Kidney (tissue), 13 donors: ENCODE measurements at regions not wholly inside any gene's neighbourhood (a gene's known extent, or its start where the extent isn't known, plus 50 kb on each side); places are given as distances from the start of the nearest gene placed in this dataset.

Experiments used
- DNase-seq, 5 donors: peaks; one replicate each; pipeline ENCODE4 v3.0.0-alpha.2; 2013 to 2020
- FAIRE-seq: peaks from 2 replicates; lab custom pipeline; 2012; peaks lifted over from hg19 to GRCh38; lab: Jason Lieb, UNC
- H3K27ac ChIP-seq, 2 donors: one replicate each; pipeline ENCODE4 v1.7.0; 2013; ENCODE audit warnings: low read depth in 2 of 2, low read length in 2 of 2, inconsistent platforms in 1 of 2
- H3K27me3 ChIP-seq: one replicate; pipeline ENCODE4 v1.7.1; 2013; ENCODE audit warnings: low read length, inconsistent platforms; ENCODE audit not compliant: control insufficient read depth, insufficient read depth
- H3K36me3 ChIP-seq, 3 donors: one replicate each; pipeline versions ENCODE4 v1.7.0 to v1.7.1; 2013; ENCODE audit warnings: low read length in 3 of 3, control low read depth in 1 of 3, inconsistent platforms in 1 of 3; ENCODE audit not compliant: insufficient read depth in 3 of 3, control insufficient read depth in 2 of 3
- H3K4me1 ChIP-seq, 3 donors: one replicate each; pipeline versions ENCODE4 v1.7.0 to v1.7.1; 2013; ENCODE audit warnings: low read length in 3 of 3, inconsistent platforms in 1 of 3, low read depth in 1 of 3; ENCODE audit not compliant: control insufficient read depth in 2 of 3, insufficient read depth in 2 of 3
- H3K4me3 ChIP-seq, 3 donors: one replicate each; pipeline versions ENCODE4 v1.7.0 to v1.8.1; 2013; ENCODE audit warnings: low read length in 3 of 3, control low read depth in 1 of 3, inconsistent platforms in 1 of 3
- H3K9ac ChIP-seq, 3 donors: one replicate each; pipeline versions ENCODE4 v1.7.0 to v1.7.1; 2013; ENCODE audit warnings: low read length in 3 of 3, control low read depth in 1 of 3, inconsistent platforms in 1 of 3
- H3K9me3 ChIP-seq, 3 donors: one replicate each; pipeline versions ENCODE4 v1.7.0 to v1.7.1; 2013; ENCODE audit warnings: low read length in 3 of 3, control low read depth in 1 of 3, inconsistent platforms in 1 of 3; ENCODE audit not compliant: control insufficient read depth in 2 of 3, insufficient read depth in 1 of 3
- CTCF ChIP-seq: IDR thresholded peaks from 3 replicates; pipeline ENCODE4 v1.5.1; 2012; ENCODE audit warnings: mild to moderate bottlenecking, moderate library complexity, borderline replicate concordance; ENCODE audit not compliant: insufficient read depth; ENCODE audit errors: extremely low read depth
- intact Hi-C: fragments of 100-400 bp; cut with DNase I; formaldehyde crosslinking; loops from one replicate; pipeline ENCODE4 v1.11.1; 2022
- donor health status: control.
- donor health status: control.
- donor health status: control.
- donor health status: control.
- donor health status: control.
- donor health status: DM: yes; HTN: yes; CAD: no.
- donor health status: Normal renal cell carcinoma (clear cell type).

GRCh38 chr13:78227709-78228108 lies 309.1 kb upstream of the EDNRB start:
- intact Hi-C loops: no loop called here
- no peaks in the 10 kb centered on the region for H3K9me3 ChIP-seq
- no peaks in the 10 kb centered on the region for H3K27me3 ChIP-seq
- H3K9ac ChIP-seq: no peak overlapping the region
- H3K4me1 ChIP-seq: no peaks in the 10 kb centered on the region
- H3K36me3 ChIP-seq: no peaks in the 10 kb centered on the region
- FAIRE-seq (no peak), DNase-seq (no peak)
- H3K4me3 ChIP-seq: no peak overlapping the region
- no peak overlapping the region for H3K27ac ChIP-seq
- no peak for TF ChIP-seq CTCF

- no peak overlapping the region for H3K4me3 ChIP-seq
- no peaks in the 10 kb centered on the region for H3K9me3 ChIP-seq
- H3K36me3 ChIP-seq: no peaks in the 10 kb centered on the region
- H3K4me1 ChIP-seq: no peaks in the 10 kb centered on the region
- no peak overlapping the region for H3K27ac ChIP-seq
- TF ChIP-seq CTCF: no peak
- FAIRE-seq (no peak), DNase-seq (no peak)
- no peak overlapping the region for H3K9ac ChIP-seq
- intact Hi-C loops: no loop called here
- no peaks in the 10 kb centered on the region for H3K27me3 ChIP-seq
Observed at GRCh38 chr13:78215458-78216108, 297.0 kb upstream of the EDNRB start.

GRCh38 chr13:78201411-78201810 lies 282.8 kb upstream of the EDNRB start:
- Histone ChIP-seq H3K36me3 (no peaks in the 10 kb centered on the region), H3K4me1 (no peaks in the 10 kb centered on the region), H3K4me3 (no peak overlapping the region), H3K9me3 (no peaks in the 10 kb centered on the region), H3K9ac (no peak overlapping the region), H3K27me3 (no peaks in the 10 kb centered on the region), H3K27ac (no peak overlapping the region)
- TF ChIP-seq CTCF: no peak
- intact Hi-C loops: no loop called here
- FAIRE-seq (no peak), DNase-seq (no peak)

GRCh38 chr13:78198821-78199220 lies 280.2 kb upstream of the EDNRB start:
- no peaks in the 10 kb centered on the region for H3K36me3 ChIP-seq
- no peak overlapping the region for H3K9ac ChIP-seq
- TF ChIP-seq CTCF: no peak
- no peak for FAIRE-seq
- DNase-seq: no peak
- no peak overlapping the region for H3K27ac ChIP-seq
- H3K27me3 ChIP-seq: no peaks in the 10 kb centered on the region
- intact Hi-C loops: no loop called here
- H3K9me3 ChIP-seq: no peaks in the 10 kb centered on the region
- H3K4me1 ChIP-seq: no peaks in the 10 kb centered on the region
- H3K4me3 ChIP-seq: no peak overlapping the region
